Panc1 (cell line): ENCODE measurements at regions not wholly inside any gene's neighbourhood (a gene's known extent, or its start where the extent isn't known, plus 50 kb on each side); places are given as distances from the start of the nearest gene placed in this dataset.

Source experiments
- ATAC-seq: fragments of 200-7000 bp; cut with Tn5 transposase; 2 replicates; pipeline ENCODE4 v1.9.1; 2020; ENCODE audit warnings: mild to moderate bottlenecking, moderate library complexity
- BruUV-seq: library from RNA; stranded (reverse); fragments of 400-500 nt; replicated peaks from 2 replicates; lab custom pipeline; 2021; lab: Mats Ljungman, UMichigan
- CTCF ChIA-PET: fragments of 300-600 bp; sonication (Branson Sonifier 250); formaldehyde crosslinking; loops from one replicate; lab custom pipeline; 2022; ENCODE audit warnings: antibody characterized with exemption; lab: Charles Lee
- POLR2A ChIA-PET: fragments of 300-600 bp; sonication (Branson Sonifier 250); formaldehyde crosslinking; loops from one replicate; lab custom pipeline; 2022; ENCODE audit warnings: antibody characterized with exemption; lab: Charles Lee
- DNase-seq: peaks from one replicate; pipeline ENCODE4 v3.0.0-alpha.2; 2010; ENCODE audit warnings: low read depth, low spot score
- H3K27ac ChIP-seq: 2 replicates; pipeline ENCODE4 v1.5.1; 2011; ENCODE audit warnings: mild to moderate bottlenecking, low read length, inconsistent platforms
- H3K27me3 ChIP-seq: fragments of 200-500 bp; sonication (Bioruptor generic); 2 replicates; pipeline ENCODE4 v1.6.0; 2014; ENCODE audit warnings: low read length, inconsistent platforms; ENCODE audit not compliant: control insufficient read depth, insufficient read depth
- H3K36me3 ChIP-seq: fragments of 200-500 bp; sonication (Bioruptor generic); 2 replicates; pipeline ENCODE4 v1.5.1; 2014; ENCODE audit warnings: inconsistent platforms, mild to moderate bottlenecking, low read length, moderate library complexity; ENCODE audit not compliant: control insufficient read depth, insufficient read depth
- H3K4me1 ChIP-seq: 2 replicates; pipeline ENCODE4 v1.5.1; 2011; ENCODE audit warnings: inconsistent platforms, mild to moderate bottlenecking, low read length, moderate library complexity; ENCODE audit not compliant: control insufficient read depth, insufficient read depth
- H3K4me3 ChIP-seq, 2 experiments: 2 replicates each; pipeline ENCODE4 v1.5.1; 2011 to 2012; ENCODE audit warnings: low read depth in 2 of 2, low read length in 2 of 2, mild to moderate bottlenecking in 2 of 2, inconsistent platforms in 1 of 2, moderate library complexity in 1 of 2
- H3K9me3 ChIP-seq: fragments of 200-500 bp; sonication (Bioruptor generic); 2 replicates; pipeline ENCODE4 v1.5.1; 2014; ENCODE audit warnings: low read depth, mild to moderate bottlenecking, inconsistent platforms, low read length, moderate library complexity; ENCODE audit not compliant: control insufficient read depth, insufficient read depth
- CTCF ChIP-seq: fragments of 450-650 bp; IDR thresholded peaks from 2 replicates; pipeline ENCODE4 v1.5.1; 2017; ENCODE audit warnings: mild to moderate bottlenecking
- POLR2AphosphoS5 ChIP-seq: IDR thresholded peaks from 2 replicates; pipeline ENCODE4 v1.6.1; 2012; ENCODE audit warnings: mild to moderate bottlenecking, low read depth, low read length, moderate library complexity
- SIN3A ChIP-seq: IDR thresholded peaks from 2 replicates; pipeline ENCODE4 v1.6.1; 2012; ENCODE audit warnings: low read depth, mild to moderate bottlenecking, low read length, moderate library complexity, borderline replicate concordance; ENCODE audit not compliant: insufficient read depth
- TCF7L2 ChIP-seq: IDR thresholded peaks from 2 replicates; pipeline ENCODE4 v1.6.1; 2011; ENCODE audit warnings: mild to moderate bottlenecking, low read depth, low read length, inconsistent platforms
- in situ Hi-C: cut with HindIII; loops from 2 replicates; pipeline ENCODE4 v1.10.0; 2016; ENCODE audit warnings: low sequenced_read_pairs, low pct_unique_long_range_greater_than_20kb
- intact Hi-C: fragments of 100-400 bp; cut with micrococcal nuclease; formaldehyde crosslinking; loops from one replicate; pipeline ENCODE4 v1.10.0; 2022; ENCODE audit not compliant: unreplicated experiment
- TF ChIP-seq, protein P1 (sequence below), 2 experiments: IDR thresholded peaks; 2 replicates each; pipeline ENCODE4 v1.6.1; 2011 to 2012; ENCODE audit warnings: low read depth in 2 of 2, control low read depth in 1 of 2, low read length in 1 of 2, mild to moderate bottlenecking in 1 of 2, moderate library complexity in 1 of 2; ENCODE audit not compliant: insufficient read depth in 1 of 2

DNA sequence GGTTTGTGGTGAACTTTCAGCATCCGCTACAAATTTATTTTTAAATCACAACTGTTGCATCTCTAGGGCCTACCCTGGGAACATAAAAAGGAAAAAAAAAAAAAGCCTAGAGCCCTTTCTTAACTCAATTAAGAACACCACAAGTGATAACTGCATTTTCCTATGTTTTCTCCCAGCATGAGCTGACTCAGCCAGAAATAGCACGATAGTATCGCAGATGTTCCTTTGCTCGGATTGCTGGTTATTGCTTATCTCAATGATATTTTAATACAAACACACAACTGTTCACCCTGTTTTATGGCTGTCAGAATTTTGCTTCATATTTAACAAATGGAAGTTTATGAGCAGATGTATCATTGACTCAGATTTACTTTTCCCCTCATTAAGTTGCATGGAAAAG, 251.8 kb upstream of the SUCLG2 start:
- H3K4me3 ChIP-seq, result no peak overlapping the region
- ChIA-PET CTCF (no interaction called here), POLR2A (no interaction called here)
- TF ChIP-seq, protein P1, sequence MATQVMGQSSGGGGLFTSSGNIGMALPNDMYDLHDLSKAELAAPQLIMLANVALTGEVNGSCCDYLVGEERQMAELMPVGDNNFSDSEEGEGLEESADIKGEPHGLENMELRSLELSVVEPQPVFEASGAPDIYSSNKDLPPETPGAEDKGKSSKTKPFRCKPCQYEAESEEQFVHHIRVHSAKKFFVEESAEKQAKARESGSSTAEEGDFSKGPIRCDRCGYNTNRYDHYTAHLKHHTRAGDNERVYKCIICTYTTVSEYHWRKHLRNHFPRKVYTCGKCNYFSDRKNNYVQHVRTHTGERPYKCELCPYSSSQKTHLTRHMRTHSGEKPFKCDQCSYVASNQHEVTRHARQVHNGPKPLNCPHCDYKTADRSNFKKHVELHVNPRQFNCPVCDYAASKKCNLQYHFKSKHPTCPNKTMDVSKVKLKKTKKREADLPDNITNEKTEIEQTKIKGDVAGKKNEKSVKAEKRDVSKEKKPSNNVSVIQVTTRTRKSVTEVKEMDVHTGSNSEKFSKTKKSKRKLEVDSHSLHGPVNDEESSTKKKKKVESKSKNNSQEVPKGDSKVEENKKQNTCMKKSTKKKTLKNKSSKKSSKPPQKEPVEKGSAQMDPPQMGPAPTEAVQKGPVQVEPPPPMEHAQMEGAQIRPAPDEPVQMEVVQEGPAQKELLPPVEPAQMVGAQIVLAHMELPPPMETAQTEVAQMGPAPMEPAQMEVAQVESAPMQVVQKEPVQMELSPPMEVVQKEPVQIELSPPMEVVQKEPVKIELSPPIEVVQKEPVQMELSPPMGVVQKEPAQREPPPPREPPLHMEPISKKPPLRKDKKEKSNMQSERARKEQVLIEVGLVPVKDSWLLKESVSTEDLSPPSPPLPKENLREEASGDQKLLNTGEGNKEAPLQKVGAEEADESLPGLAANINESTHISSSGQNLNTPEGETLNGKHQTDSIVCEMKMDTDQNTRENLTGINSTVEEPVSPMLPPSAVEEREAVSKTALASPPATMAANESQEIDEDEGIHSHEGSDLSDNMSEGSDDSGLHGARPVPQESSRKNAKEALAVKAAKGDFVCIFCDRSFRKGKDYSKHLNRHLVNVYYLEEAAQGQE (IDR thresholded peaks at IDR 0.05; ENCODE audit: insufficient read depth in 1 of 2, low read depth in 2 of 2, low read length in 1 of 2), result no peak
- TF ChIP-seq SIN3A (no peak), POLR2AphosphoS5 (no peak), TCF7L2 (no peak), CTCF (no peak)
- ATAC-seq (no peak), DNase-seq (no peak)
- H3K36me3 ChIP-seq, result no peaks in the 10 kb centered on the region
- H3K9me3 ChIP-seq, result no peaks in the 10 kb centered on the region
- H3K27me3 ChIP-seq, result no peaks in the 10 kb centered on the region
- intact Hi-C loops (no loop called here), in situ Hi-C loops (no loop called here)
- no peak overlapping the region for H3K27ac ChIP-seq
- no TSS peak for BruUV-seq
- no peaks in the 10 kb centered on the region for H3K4me1 ChIP-seq

DNA sequence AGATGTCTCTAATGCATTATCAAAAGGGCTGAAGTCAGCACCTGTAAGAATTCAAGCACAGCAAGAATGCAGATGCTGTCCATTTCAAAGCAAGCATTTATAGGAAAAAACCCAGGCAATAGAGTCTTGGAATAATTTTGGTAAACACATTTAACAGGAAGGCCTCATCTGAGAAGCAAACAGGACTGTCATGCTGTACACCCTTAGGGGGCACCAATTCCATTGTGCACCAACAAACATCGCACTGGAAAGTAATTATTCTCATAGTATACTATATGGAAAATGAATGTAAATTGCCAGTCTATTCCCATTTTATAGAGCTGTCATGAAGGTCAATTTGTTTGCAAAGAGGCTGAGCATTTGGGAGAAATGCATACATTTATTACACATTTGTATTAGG, 247.3 kb upstream of the SUCLG2 start:
- Histone ChIP-seq H3K36me3 (no peaks in the 10 kb centered on the region), H3K4me1 (no peaks in the 10 kb centered on the region), H3K27ac (no peak overlapping the region), H3K9me3 (no peaks in the 10 kb centered on the region), H3K4me3 (no peak overlapping the region), H3K27me3 (no peaks in the 10 kb centered on the region)
- TF ChIP-seq, protein P1 (IDR thresholded peaks at IDR 0.05; ENCODE audit: insufficient read depth in 1 of 2, low read depth in 2 of 2, low read length in 1 of 2), result no peak
- TF ChIP-seq CTCF, result peak; percentile 20; the same call in 1 of the 2 replicates
- CTCF ChIA-PET, result no interaction called here
- in situ Hi-C loops, result no loop called here
- intact Hi-C loops, result no loop called here
- no peak for ATAC-seq
- DNase-seq, result no peak
- no TSS peak for BruUV-seq
- POLR2A ChIA-PET, result no interaction called here
